ENCODE measurements at regions not wholly inside any gene's neighbourhood (a gene's known extent, or its start where the extent isn't known, plus 50 kb on each side); places are given as distances from the start of the nearest gene placed in this dataset.

DNA sequence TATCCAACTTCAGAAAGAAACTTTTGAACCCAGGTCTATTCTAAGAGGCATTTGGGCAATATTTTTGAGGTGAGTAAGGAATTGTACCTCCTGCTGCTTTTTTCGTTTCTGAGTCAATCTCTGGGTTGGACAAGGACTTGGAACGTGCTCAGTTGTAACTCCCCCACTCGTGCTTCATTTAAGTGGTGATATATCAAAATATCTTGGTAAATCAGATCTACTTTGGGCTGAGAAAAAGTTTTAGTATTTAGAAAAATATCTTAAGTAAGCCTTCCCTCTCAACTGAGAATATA lies 728.9 kb downstream of the EFNB2 start:
- no peak for TF ChIP-seq POLR2A (IDR thresholded peaks at IDR 0.05; ENCODE audit: extremely low read depth, insufficient read length)
- TF ChIP-seq, protein P1, sequence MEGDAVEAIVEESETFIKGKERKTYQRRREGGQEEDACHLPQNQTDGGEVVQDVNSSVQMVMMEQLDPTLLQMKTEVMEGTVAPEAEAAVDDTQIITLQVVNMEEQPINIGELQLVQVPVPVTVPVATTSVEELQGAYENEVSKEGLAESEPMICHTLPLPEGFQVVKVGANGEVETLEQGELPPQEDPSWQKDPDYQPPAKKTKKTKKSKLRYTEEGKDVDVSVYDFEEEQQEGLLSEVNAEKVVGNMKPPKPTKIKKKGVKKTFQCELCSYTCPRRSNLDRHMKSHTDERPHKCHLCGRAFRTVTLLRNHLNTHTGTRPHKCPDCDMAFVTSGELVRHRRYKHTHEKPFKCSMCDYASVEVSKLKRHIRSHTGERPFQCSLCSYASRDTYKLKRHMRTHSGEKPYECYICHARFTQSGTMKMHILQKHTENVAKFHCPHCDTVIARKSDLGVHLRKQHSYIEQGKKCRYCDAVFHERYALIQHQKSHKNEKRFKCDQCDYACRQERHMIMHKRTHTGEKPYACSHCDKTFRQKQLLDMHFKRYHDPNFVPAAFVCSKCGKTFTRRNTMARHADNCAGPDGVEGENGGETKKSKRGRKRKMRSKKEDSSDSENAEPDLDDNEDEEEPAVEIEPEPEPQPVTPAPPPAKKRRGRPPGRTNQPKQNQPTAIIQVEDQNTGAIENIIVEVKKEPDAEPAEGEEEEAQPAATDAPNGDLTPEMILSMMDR (IDR thresholded peaks at IDR 0.05; ENCODE audit: low read depth, low read length), result no peak

Data from NB4 (cell line).